GM06990 (cell line): ENCODE measurements at regions not wholly inside any gene's neighbourhood (a gene's known extent, or its start where the extent isn't known, plus 50 kb on each side); places are given as distances from the start of the nearest gene placed in this dataset.

ENCODE experiments used
- DNase-seq: peaks from one replicate; pipeline ENCODE4 v3.0.0-alpha.2; 2011; ENCODE audit not compliant: insufficient read length; ENCODE audit errors: extremely low read depth
- H3K27me3 ChIP-seq: replicated peaks from 2 replicates; pipeline ENCODE4 v1.6.0; 2011; ENCODE audit warnings: low read length; ENCODE audit not compliant: control insufficient read depth, insufficient read depth
- H3K36me3 ChIP-seq: 2 replicates; pipeline ENCODE4 v1.5.1; 2011; ENCODE audit warnings: low read length; ENCODE audit not compliant: control insufficient read depth, insufficient read depth
- H3K4me3 ChIP-seq: replicated peaks from 2 replicates; pipeline ENCODE4 v1.5.1; 2011; ENCODE audit warnings: low read depth, mild to moderate bottlenecking, control low read depth, low read length
- TF ChIP-seq, protein P1 (sequence below): IDR thresholded peaks from 2 replicates; pipeline ENCODE4 v1.5.1; 2011; ENCODE audit warnings: low read length, control low read depth, mild to moderate bottlenecking, inconsistent platforms; ENCODE audit not compliant: insufficient read depth, poor library complexity, severe bottlenecking

DNA sequence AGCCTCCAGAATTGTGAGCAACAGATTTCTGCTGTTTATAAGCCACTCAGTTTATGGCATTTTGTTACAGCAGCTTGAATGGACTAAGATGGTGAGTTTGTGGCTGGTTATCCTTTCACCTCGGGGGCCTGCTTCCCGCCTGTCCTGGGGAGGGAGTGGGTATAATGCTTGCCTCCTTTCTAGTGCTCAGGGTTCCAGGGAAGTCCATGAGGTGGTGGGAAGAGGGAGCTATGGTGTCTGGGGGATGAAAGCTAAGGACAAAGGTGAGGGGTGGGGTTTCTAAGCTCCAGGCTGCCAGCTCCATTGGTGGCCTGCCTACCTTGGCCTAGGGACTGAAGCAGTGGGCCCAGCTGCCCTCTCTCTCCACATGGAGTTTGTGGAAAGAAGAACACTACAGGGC, 50.2 kb upstream of the SDK2 start:
- TF ChIP-seq, protein P1, sequence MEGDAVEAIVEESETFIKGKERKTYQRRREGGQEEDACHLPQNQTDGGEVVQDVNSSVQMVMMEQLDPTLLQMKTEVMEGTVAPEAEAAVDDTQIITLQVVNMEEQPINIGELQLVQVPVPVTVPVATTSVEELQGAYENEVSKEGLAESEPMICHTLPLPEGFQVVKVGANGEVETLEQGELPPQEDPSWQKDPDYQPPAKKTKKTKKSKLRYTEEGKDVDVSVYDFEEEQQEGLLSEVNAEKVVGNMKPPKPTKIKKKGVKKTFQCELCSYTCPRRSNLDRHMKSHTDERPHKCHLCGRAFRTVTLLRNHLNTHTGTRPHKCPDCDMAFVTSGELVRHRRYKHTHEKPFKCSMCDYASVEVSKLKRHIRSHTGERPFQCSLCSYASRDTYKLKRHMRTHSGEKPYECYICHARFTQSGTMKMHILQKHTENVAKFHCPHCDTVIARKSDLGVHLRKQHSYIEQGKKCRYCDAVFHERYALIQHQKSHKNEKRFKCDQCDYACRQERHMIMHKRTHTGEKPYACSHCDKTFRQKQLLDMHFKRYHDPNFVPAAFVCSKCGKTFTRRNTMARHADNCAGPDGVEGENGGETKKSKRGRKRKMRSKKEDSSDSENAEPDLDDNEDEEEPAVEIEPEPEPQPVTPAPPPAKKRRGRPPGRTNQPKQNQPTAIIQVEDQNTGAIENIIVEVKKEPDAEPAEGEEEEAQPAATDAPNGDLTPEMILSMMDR: no peak
- Histone ChIP-seq H3K36me3 (no peaks in the 10 kb centered on the region), H3K27me3 (no peaks in the 10 kb centered on the region; the same call in 1 of the 2 replicates), H3K4me3 (no peak overlapping the region)
- DNase-seq: no peak

DNA sequence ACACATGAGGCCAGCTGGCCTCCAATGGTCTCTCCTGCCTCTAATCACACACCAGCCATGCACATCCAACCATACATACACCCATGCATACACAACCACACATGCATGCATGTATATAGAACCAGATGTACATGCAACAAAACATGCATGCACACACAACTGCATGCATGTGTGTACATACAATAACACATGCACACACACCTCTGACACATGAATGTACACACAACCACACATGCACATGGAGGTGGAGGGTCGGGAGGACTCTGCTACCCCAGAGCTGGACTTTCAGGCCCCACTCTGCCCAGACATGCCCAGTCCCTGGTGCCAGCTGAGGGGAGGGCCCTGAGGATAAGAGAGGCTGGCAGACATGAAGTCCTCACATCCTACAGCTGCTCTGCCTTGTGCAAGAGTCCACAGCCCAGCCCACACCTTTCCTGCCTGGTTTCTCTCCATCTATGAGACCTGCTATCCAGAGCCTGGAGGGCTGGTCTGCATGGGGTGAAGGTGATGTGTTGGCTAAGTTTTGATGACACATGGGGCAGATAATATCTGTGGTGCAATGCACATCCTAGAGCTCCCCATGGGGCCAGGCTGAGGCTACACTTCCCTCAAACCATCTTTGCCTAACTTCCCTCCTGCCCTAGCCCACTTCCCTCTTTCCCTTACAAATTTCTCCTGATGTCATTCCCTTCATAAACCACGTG, 50.9 kb upstream of the SDK2 start:
- Histone ChIP-seq H3K36me3 (no peaks in the 10 kb centered on the region), H3K4me3 (no peak overlapping the region), H3K27me3 (no peaks in the 10 kb centered on the region; the same call in 1 of the 2 replicates)
- TF ChIP-seq, protein P1: no peak
- DNase-seq: no peak

GRCh38 chr17:73696251-73696650, 52.0 kb upstream of the SDK2 start:
- no peaks in the 10 kb centered on the region for H3K27me3 ChIP-seq
- no peaks in the 10 kb centered on the region for H3K36me3 ChIP-seq
- DNase-seq: no peak
- H3K4me3 ChIP-seq: no peak overlapping the region
- TF ChIP-seq, protein P1: no peak

- Histone ChIP-seq H3K36me3 (no peaks in the 10 kb centered on the region), H3K27me3 (no peaks in the 10 kb centered on the region), H3K4me3 (no peak overlapping the region)
- TF ChIP-seq, protein P1: no peak
- DNase-seq: no peak
Observed at GRCh38 chr17:73697872-73698271, 53.6 kb upstream of the SDK2 start.

DNA sequence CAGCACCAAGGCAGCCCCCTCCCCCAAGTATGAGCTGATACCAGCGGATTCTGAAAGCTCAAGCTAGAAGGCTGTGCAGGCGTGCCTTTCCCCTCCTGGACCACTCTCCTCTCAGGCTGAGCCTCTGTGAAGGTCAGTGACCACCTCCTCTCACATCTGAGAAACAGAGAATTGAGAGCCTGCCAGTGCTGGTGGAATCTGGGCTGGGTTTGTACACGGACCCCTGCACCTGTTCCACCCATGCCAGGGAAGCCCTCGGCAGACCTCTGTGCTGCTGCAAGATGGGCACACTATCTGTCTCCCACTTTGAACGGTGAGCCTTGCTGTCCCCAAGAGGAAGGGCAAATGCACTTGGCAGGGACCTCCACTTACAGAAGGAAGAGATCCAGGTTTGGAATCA, 54.7 kb upstream of the SDK2 start:
- Histone ChIP-seq H3K36me3 (no peaks in the 10 kb centered on the region), H3K27me3 (no peaks in the 10 kb centered on the region), H3K4me3 (no peak overlapping the region)
- DNase-seq: no peak
- TF ChIP-seq, protein P1: no peak

DNA sequence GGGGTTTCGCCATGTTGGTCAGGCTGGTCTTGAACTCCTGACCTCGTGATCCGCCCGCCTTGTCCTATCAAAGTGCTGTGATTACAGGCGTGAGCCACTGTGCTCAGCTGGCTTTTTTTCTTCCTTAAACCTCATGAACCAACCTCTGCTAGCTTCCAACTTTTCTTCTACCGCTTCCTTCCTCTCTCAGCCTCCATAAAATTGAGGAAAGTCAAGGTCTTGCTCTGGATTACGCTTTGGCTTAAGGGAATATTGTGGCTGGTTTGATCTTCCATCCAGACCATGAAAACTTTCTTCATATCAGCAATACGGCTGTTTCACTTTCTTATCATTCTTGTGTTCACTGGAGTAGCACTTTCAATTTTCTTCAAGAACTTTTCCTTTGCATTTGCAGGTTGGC, 57.5 kb upstream of the SDK2 start:
- no peak overlapping the region for H3K4me3 ChIP-seq
- no peak for DNase-seq
- H3K36me3 ChIP-seq: no peaks in the 10 kb centered on the region
- TF ChIP-seq, protein P1: no peak
- no peaks in the 10 kb centered on the region; the same call in 1 of the 2 replicates for H3K27me3 ChIP-seq
